HG02759 (cell line): ENCODE measurements at regions not wholly inside any gene's neighbourhood (a gene's known extent, or its start where the extent isn't known, plus 50 kb on each side); places are given as distances from the start of the nearest gene placed in this dataset.
"Not testable (repeated sequence)": the region's sequence is repeated elsewhere in the genome, so short reads cannot be mapped to it uniquely, and the experiment has no call there.

Experiments used
- ATAC-seq: cut with Tn5 transposase; IDR thresholded peaks from one replicate; pipeline ENCODE4 v1.9.1; 2021; ENCODE audit warnings: mild to moderate bottlenecking, moderate library complexity; ENCODE audit not compliant: unreplicated experiment

GRCh38 chr6:47405273-47405672 is 72.3 kb upstream of the CD2AP start:
- ATAC-seq = no peak

GRCh38 chr6:47407300-47408281 is 70.0 kb upstream of the CD2AP start:
- ATAC-seq = no peak

- ATAC-seq = peak; percentile 82
These were observed 63.7 kb upstream of the CD2AP start for GRCh38 chr6:47413752-47414422.

- peak; percentile 68 for ATAC-seq
These were observed 63.0 kb upstream of the CD2AP start for GRCh38 chr6:47414423-47415167.

GRCh38 chr6:47416396-47417345 is 60.9 kb upstream of the CD2AP start:
- ATAC-seq = no peak

GRCh38 chr6:47419621-47420020 is 58.0 kb upstream of the CD2AP start:
- no peak for ATAC-seq

- ATAC-seq = no peak
These were observed 56.9 kb upstream of the CD2AP start for GRCh38 chr6:47420394-47421371.

GRCh38 chr6:47423079-47423478 is 54.5 kb upstream of the CD2AP start:
- no peak for ATAC-seq

GRCh38 chr6:47424436-47424836 is 53.2 kb upstream of the CD2AP start:
- ATAC-seq = no peak

- not testable (repeated sequence) for ATAC-seq
These were observed 51.9 kb upstream of the CD2AP start for GRCh38 chr6:47425724-47426123.

- no peak for ATAC-seq
These were observed 50.9 kb upstream of the CD2AP start for GRCh38 chr6:47426524-47427302.

GRCh38 chr6:47427680-47428079 is 49.9 kb upstream of the CD2AP start:
- ATAC-seq = no peak
